NCI-H146 (cell line): ENCODE measurements at regions not wholly inside any gene's neighbourhood (a gene's known extent, or its start where the extent isn't known, plus 50 kb on each side); places are given as distances from the start of the nearest gene placed in this dataset.
"Not testable (repeated sequence)": the region's sequence is repeated elsewhere in the genome, so short reads cannot be mapped to it uniquely, and the experiment has no call there.

Experiments used
- DNase-seq: peaks from one replicate; lab custom pipeline; 2025; lab: John Stamatoyannopoulos, UW

GRCh38 chr5:128667751-128668150, 129.7 kb upstream of the FBN2 start:
- no peak for DNase-seq

GRCh38 chr5:128668921-128669320, 130.9 kb upstream of the FBN2 start:
- no peak for DNase-seq

- no peak for DNase-seq
Measured at GRCh38 chr5:128669803-128670202, 131.8 kb upstream of the FBN2 start.

GRCh38 chr5:128671943-128672342, 133.9 kb upstream of the FBN2 start:
- no peak for DNase-seq

- DNase-seq = no peak
Measured at GRCh38 chr5:128673000-128673399, 135.0 kb upstream of the FBN2 start.

- no peak for DNase-seq
Measured at GRCh38 chr5:128673411-128673957, 135.4 kb upstream of the FBN2 start.

GRCh38 chr5:128673970-128674369, 135.9 kb upstream of the FBN2 start:
- DNase-seq = peak; percentile 26

GRCh38 chr5:128674837-128675446, 136.9 kb upstream of the FBN2 start:
- DNase-seq = peak; percentile 31

GRCh38 chr5:128681096-128681495, 143.1 kb upstream of the FBN2 start:
- no peak for DNase-seq

GRCh38 chr5:128681764-128682592, 143.9 kb upstream of the FBN2 start:
- no peak for DNase-seq

- no peak for DNase-seq
Measured at GRCh38 chr5:128682669-128683068, 144.6 kb upstream of the FBN2 start.

GRCh38 chr5:128684961-128685360, 146.9 kb upstream of the FBN2 start:
- no peak for DNase-seq

- no peak for DNase-seq
Measured at GRCh38 chr5:128687930-128688329, 149.9 kb upstream of the FBN2 start.

GRCh38 chr5:128693764-128694163, 155.7 kb upstream of the FBN2 start:
- no peak for DNase-seq

- DNase-seq = no peak
Measured at GRCh38 chr5:128695791-128696530, 157.9 kb upstream of the FBN2 start.

- DNase-seq = no peak
Measured at GRCh38 chr5:128701301-128701700, 163.3 kb upstream of the FBN2 start.

GRCh38 chr5:128703322-128703721, 165.3 kb upstream of the FBN2 start:
- no peak for DNase-seq

- no peak for DNase-seq
Measured at GRCh38 chr5:128706269-128706668, 168.2 kb upstream of the FBN2 start.

- no peak for DNase-seq
Measured at GRCh38 chr5:128708841-128709240, 170.8 kb upstream of the FBN2 start.

- no peak for DNase-seq
Measured at GRCh38 chr5:128711216-128711615, 173.2 kb upstream of the FBN2 start.

- DNase-seq = no peak
Measured at GRCh38 chr5:128714551-128714950, 176.5 kb upstream of the FBN2 start.

- no peak for DNase-seq
Measured at GRCh38 chr5:128722551-128722950, 184.5 kb upstream of the FBN2 start.

- not testable (repeated sequence) for DNase-seq
Measured at GRCh38 chr5:128730021-128730420, 192.0 kb upstream of the FBN2 start.
